Mesenchymal stem cell (in vitro differentiated cells and primary cell): ENCODE measurements at regions not wholly inside any gene's neighbourhood (a gene's known extent, or its start where the extent isn't known, plus 50 kb on each side); places are given as distances from the start of the nearest gene placed in this dataset.

Source experiments
- DNase-seq: peaks from one replicate; pipeline ENCODE4 v3.0.0-alpha.2; 2013
- H2AFZ ChIP-seq: one replicate; pipeline ENCODE4 v1.6.1; 2013; ENCODE audit warnings: low read depth, mild to moderate bottlenecking, control low read depth, inconsistent platforms, low read length, moderate library complexity
- H2AK5ac ChIP-seq: 2 replicates; pipeline ENCODE4 v1.6.1; 2013; ENCODE audit warnings: low read length, moderate library complexity, mild to moderate bottlenecking, inconsistent platforms; ENCODE audit not compliant: severe bottlenecking
- H2BK120ac ChIP-seq: one replicate; pipeline ENCODE4 v1.6.1; 2013; ENCODE audit warnings: low read depth, mild to moderate bottlenecking, inconsistent platforms, low read length, moderate library complexity
- H2BK12ac ChIP-seq, 2 experiments: one replicate each; pipeline ENCODE4 v1.6.1; 2013; ENCODE audit warnings: inconsistent platforms in 2 of 2, low read length in 2 of 2, mild to moderate bottlenecking in 2 of 2, moderate library complexity in 2 of 2, control low read depth in 1 of 2
- H2BK15ac ChIP-seq: one replicate; pipeline ENCODE4 v1.6.1; 2013; ENCODE audit warnings: mild to moderate bottlenecking, low read depth, inconsistent platforms; ENCODE audit not compliant: poor library complexity, severe bottlenecking
- H2BK5ac ChIP-seq: 2 replicates; pipeline ENCODE4 v1.6.1; 2013; ENCODE audit warnings: low read depth, mild to moderate bottlenecking, low read length, control low read depth, inconsistent platforms; ENCODE audit not compliant: poor library complexity, severe bottlenecking
- H3K14ac ChIP-seq, 2 experiments: one replicate each; pipeline ENCODE4 v1.6.1; 2013; ENCODE audit warnings: inconsistent platforms in 2 of 2, low read length in 2 of 2, control low read depth in 1 of 2, mild to moderate bottlenecking in 1 of 2, moderate library complexity in 1 of 2
- H3K18ac ChIP-seq, 2 experiments: one replicate each; pipeline ENCODE4 v1.6.1; 2013; ENCODE audit warnings: inconsistent platforms in 2 of 2, low read length in 2 of 2, control low read depth in 1 of 2, low read depth in 1 of 2, mild to moderate bottlenecking in 1 of 2
- H3K23ac ChIP-seq, 2 experiments: one replicate each; pipeline ENCODE4 v1.6.1; 2013; ENCODE audit warnings: inconsistent platforms in 2 of 2, low read length in 2 of 2, mild to moderate bottlenecking in 2 of 2, moderate library complexity in 2 of 2, control low read depth in 1 of 2
- H3K27ac ChIP-seq: 2 replicates; pipeline ENCODE4 v1.5.1; 2013; ENCODE audit warnings: mild to moderate bottlenecking, moderate library complexity, low read length, control low read depth, inconsistent platforms; ENCODE audit not compliant: poor library complexity, severe bottlenecking
- H3K27me3 ChIP-seq, 2 experiments: 2 replicates each; pipeline versions ENCODE4 v1.6.1 to v1.7.0; 2013; ENCODE audit warnings: low read length in 2 of 2, mild to moderate bottlenecking in 2 of 2, moderate library complexity in 2 of 2, control low read depth in 1 of 2, inconsistent platforms in 1 of 2; ENCODE audit not compliant: control insufficient read depth in 1 of 2, insufficient read depth in 1 of 2
- H3K36me3 ChIP-seq, 2 experiments: 2 replicates each; pipeline versions ENCODE4 v1.6.1 to v1.7.0; 2013; ENCODE audit warnings: low read length in 2 of 2, control low read depth in 1 of 2, inconsistent platforms in 1 of 2, low read depth in 1 of 2, mild to moderate bottlenecking in 1 of 2; ENCODE audit not compliant: insufficient read depth in 2 of 2, control insufficient read depth in 1 of 2
- H3K4ac ChIP-seq, 2 experiments: one replicate each; pipeline ENCODE4 v1.6.1; 2013; ENCODE audit warnings: inconsistent platforms in 2 of 2, low read length in 2 of 2, mild to moderate bottlenecking in 2 of 2, moderate library complexity in 2 of 2, control low read depth in 1 of 2, low read depth in 1 of 2
- H3K4me1 ChIP-seq: 2 replicates; pipeline ENCODE4 v1.6.1; 2013; ENCODE audit warnings: low read depth, low read length, control low read depth; ENCODE audit not compliant: control insufficient read depth, insufficient read depth
- H3K4me2 ChIP-seq: 2 replicates; pipeline ENCODE4 v1.6.1; 2013; ENCODE audit warnings: low read length, mild to moderate bottlenecking, inconsistent platforms; ENCODE audit not compliant: poor library complexity, severe bottlenecking
- H3K4me3 ChIP-seq, 2 experiments: 2 replicates each; pipeline versions ENCODE4 v1.5.1 to v1.7.0; 2013; ENCODE audit warnings: low read length in 2 of 2, mild to moderate bottlenecking in 2 of 2, control low read depth in 1 of 2, low read depth in 1 of 2; ENCODE audit not compliant: insufficient read depth in 1 of 2
- H3K79me1 ChIP-seq: replicated peaks from 2 replicates; pipeline ENCODE4 v1.6.1; 2013; ENCODE audit warnings: mild to moderate bottlenecking, control low read depth, low read length, inconsistent platforms; ENCODE audit not compliant: poor library complexity, severe bottlenecking
- H3K9ac ChIP-seq: 2 replicates; pipeline ENCODE4 v1.7.0; 2013; ENCODE audit warnings: mild to moderate bottlenecking, low read length, moderate library complexity
- H3K9me3 ChIP-seq: 2 replicates; pipeline ENCODE4 v1.7.0; 2013; ENCODE audit warnings: mild to moderate bottlenecking, low read length; ENCODE audit not compliant: control insufficient read depth
- H4K8ac ChIP-seq: one replicate; pipeline ENCODE4 v1.6.1; 2013; ENCODE audit warnings: inconsistent platforms, mild to moderate bottlenecking, low read length, moderate library complexity
- H4K91ac ChIP-seq: one replicate; pipeline ENCODE4 v1.6.1; 2013; ENCODE audit warnings: mild to moderate bottlenecking, low read length, inconsistent platforms
- WGBS: methylation state at CpG from one replicate; pipeline ENCODE4 v1.1.7; 2013; ENCODE audit warnings: mixed read lengths; 5-methylcytosine and 5-hydroxymethylcytosine counted together

- no peak overlapping the region for H4K91ac ChIP-seq
- no peaks in the 10 kb centered on the region for H3K9me3 ChIP-seq
- no peaks in the 10 kb centered on the region for H3K27me3 ChIP-seq
- no peaks in the 10 kb centered on the region for H3K79me1 ChIP-seq
- no peak overlapping the region for H3K23ac ChIP-seq
- DNase-seq = no peak
- no peaks in the 10 kb centered on the region for H3K36me3 ChIP-seq
- no peak overlapping the region for H3K18ac ChIP-seq
- H2BK120ac ChIP-seq = no peak overlapping the region
- no peaks in the 10 kb centered on the region for H3K4me1 ChIP-seq
- H2AFZ ChIP-seq = no peak overlapping the region
- no CpG with 5 or more reads among the region's 1 CpG for WGBS
- no peak overlapping the region for H2BK5ac ChIP-seq
- H3K4me2 ChIP-seq = no peak overlapping the region
- H3K4me3 ChIP-seq = no peak overlapping the region
- no peak overlapping the region for H3K4ac ChIP-seq
- no peak overlapping the region for H4K8ac ChIP-seq
- H3K14ac ChIP-seq = no peak overlapping the region
- no peak overlapping the region for H2AK5ac ChIP-seq
- H3K9ac ChIP-seq = no peak overlapping the region
- no peak overlapping the region for H2BK12ac ChIP-seq
- H2BK15ac ChIP-seq = no peak overlapping the region
- no peak overlapping the region for H3K27ac ChIP-seq
Observed at GRCh38 chr14:87008965-87009364, 984.0 kb downstream of the GALC start.

- peak overlapping the region; percentile 55 for H3K9ac ChIP-seq
- DNase-seq = no peak
- no peak overlapping the region for H3K14ac ChIP-seq
- no peaks in the 10 kb centered on the region for H3K36me3 ChIP-seq
- no peak overlapping the region for H2AK5ac ChIP-seq
- no peaks in the 10 kb centered on the region for H3K27me3 ChIP-seq
- H2AFZ ChIP-seq = no peak overlapping the region
- H4K8ac ChIP-seq = no peak overlapping the region
- H2BK12ac ChIP-seq = no peak overlapping the region
- H3K4me3 ChIP-seq = no peak overlapping the region
- no peak overlapping the region for H3K18ac ChIP-seq
- 70% methylated on average over 1 of the region's 4 CpGs for WGBS
- no peaks in the 10 kb centered on the region for H3K79me1 ChIP-seq
- no peaks in the 10 kb centered on the region for H3K4me1 ChIP-seq
- H3K23ac ChIP-seq = no peak overlapping the region
- H2BK5ac ChIP-seq = no peak overlapping the region
- no peak overlapping the region for H3K4ac ChIP-seq
- H4K91ac ChIP-seq = no peak overlapping the region
- H3K9me3 ChIP-seq = no peaks in the 10 kb centered on the region
- H2BK120ac ChIP-seq = no peak overlapping the region
- H3K4me2 ChIP-seq = no peak overlapping the region
- no peak overlapping the region for H2BK15ac ChIP-seq
- no peak overlapping the region for H3K27ac ChIP-seq
Observed at GRCh38 chr14:87005280-87005679, 987.7 kb downstream of the GALC start.

- Histone ChIP-seq H3K4me2 (no peak overlapping the region), H3K9ac (peak overlapping the region; percentile 23), H3K23ac (no peak overlapping the region), H2BK120ac (no peak overlapping the region), H3K27me3 (no peaks in the 10 kb centered on the region), H2BK5ac (no peak overlapping the region), H2AFZ (no peak overlapping the region), H3K4me3 (no peak overlapping the region), H4K91ac (no peak overlapping the region), H3K27ac (no peak overlapping the region), H3K14ac (no peak overlapping the region), H2BK12ac (no peak overlapping the region), H4K8ac (no peak overlapping the region), H2BK15ac (no peak overlapping the region), H3K4me1 (peaks cover 3% of the 10 kb centered on the region), H3K36me3 (no peaks in the 10 kb centered on the region), H3K4ac (no peak overlapping the region), H2AK5ac (no peak overlapping the region), H3K9me3 (no peaks in the 10 kb centered on the region), H3K79me1 (no peaks in the 10 kb centered on the region), H3K18ac (no peak overlapping the region)
- DNase-seq = no peak
- 92% methylated on average over 2 of the region's 2 CpGs for WGBS
Observed at GRCh38 chr14:87002776-87003175, 990.2 kb downstream of the GALC start.

- H3K18ac ChIP-seq = no peak overlapping the region
- 100% methylated on average over 1 of the region's 2 CpGs for WGBS
- DNase-seq = no peak
- no peak overlapping the region for H3K27ac ChIP-seq
- no peaks in the 10 kb centered on the region for H3K79me1 ChIP-seq
- no peak overlapping the region for H3K4me3 ChIP-seq
- no peak overlapping the region for H3K4me2 ChIP-seq
- no peak overlapping the region for H4K8ac ChIP-seq
- no peak overlapping the region for H3K9ac ChIP-seq
- no peak overlapping the region for H2BK120ac ChIP-seq
- no peaks in the 10 kb centered on the region for H3K9me3 ChIP-seq
- no peak overlapping the region for H2AK5ac ChIP-seq
- no peaks in the 10 kb centered on the region for H3K27me3 ChIP-seq
- no peak overlapping the region for H4K91ac ChIP-seq
- H2BK12ac ChIP-seq = no peak overlapping the region
- H3K4ac ChIP-seq = no peak overlapping the region
- no peak overlapping the region for H2BK15ac ChIP-seq
- H3K14ac ChIP-seq = no peak overlapping the region
- H2AFZ ChIP-seq = no peak overlapping the region
- H3K4me1 ChIP-seq = peaks cover 3% of the 10 kb centered on the region
- no peak overlapping the region for H3K23ac ChIP-seq
- no peaks in the 10 kb centered on the region for H3K36me3 ChIP-seq
- H2BK5ac ChIP-seq = no peak overlapping the region
Observed at GRCh38 chr14:87001333-87001732, 991.6 kb downstream of the GALC start.
